Testis (tissue), 2 donors: ENCODE measurements at regions not wholly inside any gene's neighbourhood (a gene's known extent, or its start where the extent isn't known, plus 50 kb on each side); places are given as distances from the start of the nearest gene placed in this dataset.
"Not testable (repeated sequence)": the region's sequence is repeated elsewhere in the genome, so short reads cannot be mapped to it uniquely, and the experiment has no call there.

Experiments used
- DNase-seq: peaks from one replicate; pipeline ENCODE4 v3.0.0-alpha.2; 2019
- H3K27ac ChIP-seq, 2 donors: fragments of 200-600 bp; sonication (generic); one replicate each; pipeline ENCODE4 v1.5.1; 2019
- H3K27me3 ChIP-seq: fragments of 200-600 bp; sonication (generic); one replicate; pipeline ENCODE4 v1.5.1; 2019
- H3K36me3 ChIP-seq: fragments of 200-600 bp; sonication (generic); one replicate; pipeline ENCODE4 v1.5.1; 2017; ENCODE audit warnings: low read depth; ENCODE audit errors: missing control alignments
- H3K4me1 ChIP-seq: fragments of 200-600 bp; sonication (generic); one replicate; pipeline ENCODE4 v1.5.1; 2019
- H3K4me3 ChIP-seq, 2 donors: fragments of 200-600 bp; sonication (generic); one replicate each; pipeline ENCODE4 v1.5.1; 2017 to 2019
- H3K9me3 ChIP-seq: fragments of 200-600 bp; sonication (generic); one replicate; pipeline ENCODE4 v1.5.1; 2017
- POLR2A ChIP-seq: fragments of 450-650 bp; IDR thresholded peaks from one replicate; pipeline ENCODE4 v1.6.1; 2017; ENCODE audit warnings: antibody characterized with exemption, mild to moderate bottlenecking, moderate library complexity
- WGBS, 2 donors: methylation state at CpG; one replicate each; pipeline ENCODE4 v1.1.5; 2018; 5-methylcytosine and 5-hydroxymethylcytosine counted together
- intact Hi-C: fragments of 100-400 bp; cut with DNase I; formaldehyde crosslinking; loops from one replicate; pipeline ENCODE4 v1.15.1; 2023; ENCODE audit warnings: low total_unique reads
- TF ChIP-seq, protein P1 (sequence below), 3 experiments: fragments of 450-650 bp in 2 of 3; fragments of 200-600 bp in 1 of 3; sonication (generic) in 1 of 3; IDR thresholded peaks; one replicate each; pipeline ENCODE4 v1.5.1; 2016 to 2019; ENCODE audit warnings: antibody characterized with exemption in 3 of 3, mild to moderate bottlenecking in 2 of 3, moderate library complexity in 1 of 3

DNA sequence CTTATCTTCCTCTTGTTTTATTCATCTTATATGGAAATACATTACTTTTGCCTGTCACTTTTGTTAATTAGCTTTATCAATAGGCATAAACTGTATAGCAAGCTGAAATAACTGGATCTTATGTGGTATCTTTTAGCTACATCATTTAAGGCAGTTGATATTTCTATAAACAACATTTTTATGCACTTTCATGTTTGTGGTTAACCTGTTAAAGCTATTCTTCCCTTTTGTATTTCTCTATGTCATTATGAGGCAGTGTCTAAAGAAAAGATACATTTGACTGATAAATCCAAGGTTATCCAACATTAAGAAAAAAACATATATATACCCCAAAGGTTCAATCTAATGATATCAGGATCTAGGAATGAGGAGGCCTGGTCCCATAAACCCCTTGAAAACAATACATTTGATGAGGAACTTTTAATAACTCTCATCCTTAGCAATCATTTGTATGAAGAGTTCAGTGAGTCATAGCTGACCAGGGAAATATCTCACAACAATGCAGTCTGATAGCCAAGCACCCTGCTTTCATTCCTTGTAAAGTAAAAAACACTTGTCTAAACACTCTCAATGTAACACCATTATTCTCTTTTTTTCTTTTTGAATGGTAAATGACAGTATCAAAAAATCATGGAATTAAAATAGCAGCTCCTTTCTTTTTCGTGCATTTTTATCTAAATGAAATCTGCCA lies 300.9 kb downstream of the NEBL start:
- H3K27ac ChIP-seq: no peak overlapping the region
- no peaks in the 10 kb centered on the region for H3K36me3 ChIP-seq
- H3K4me3 ChIP-seq: no peak overlapping the region
- no peaks in the 10 kb centered on the region for H3K9me3 ChIP-seq
- TF ChIP-seq, protein P1, sequence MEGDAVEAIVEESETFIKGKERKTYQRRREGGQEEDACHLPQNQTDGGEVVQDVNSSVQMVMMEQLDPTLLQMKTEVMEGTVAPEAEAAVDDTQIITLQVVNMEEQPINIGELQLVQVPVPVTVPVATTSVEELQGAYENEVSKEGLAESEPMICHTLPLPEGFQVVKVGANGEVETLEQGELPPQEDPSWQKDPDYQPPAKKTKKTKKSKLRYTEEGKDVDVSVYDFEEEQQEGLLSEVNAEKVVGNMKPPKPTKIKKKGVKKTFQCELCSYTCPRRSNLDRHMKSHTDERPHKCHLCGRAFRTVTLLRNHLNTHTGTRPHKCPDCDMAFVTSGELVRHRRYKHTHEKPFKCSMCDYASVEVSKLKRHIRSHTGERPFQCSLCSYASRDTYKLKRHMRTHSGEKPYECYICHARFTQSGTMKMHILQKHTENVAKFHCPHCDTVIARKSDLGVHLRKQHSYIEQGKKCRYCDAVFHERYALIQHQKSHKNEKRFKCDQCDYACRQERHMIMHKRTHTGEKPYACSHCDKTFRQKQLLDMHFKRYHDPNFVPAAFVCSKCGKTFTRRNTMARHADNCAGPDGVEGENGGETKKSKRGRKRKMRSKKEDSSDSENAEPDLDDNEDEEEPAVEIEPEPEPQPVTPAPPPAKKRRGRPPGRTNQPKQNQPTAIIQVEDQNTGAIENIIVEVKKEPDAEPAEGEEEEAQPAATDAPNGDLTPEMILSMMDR (IDR thresholded peaks at IDR 0.05): no peak
- no peak for TF ChIP-seq POLR2A
- no peak for DNase-seq
- WGBS, 2 donors: 61 to 63% methylated on average over 1 of the region's 1 CpG
- intact Hi-C loops: no loop called here
- H3K27me3 ChIP-seq: no peaks in the 10 kb centered on the region
- H3K4me1 ChIP-seq: no peaks in the 10 kb centered on the region

DNA sequence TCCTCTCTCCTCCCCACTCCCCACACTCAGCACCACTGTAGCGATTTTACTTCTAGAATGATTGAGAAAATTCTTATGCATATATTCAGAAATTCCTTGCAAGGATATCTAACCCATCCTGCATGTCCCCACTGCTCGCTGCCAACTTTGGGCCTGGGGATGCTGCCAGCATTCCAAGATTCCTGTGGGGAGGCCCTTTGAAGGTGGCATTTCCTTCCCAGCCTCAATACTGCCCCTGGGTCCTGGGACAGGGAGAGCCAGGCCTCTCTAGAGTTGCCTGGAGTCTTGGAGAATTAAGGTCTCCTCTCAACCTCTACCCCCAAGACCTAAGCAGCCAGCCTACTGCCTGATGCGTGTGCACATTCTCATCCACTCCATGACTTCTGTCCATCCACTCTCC lies 303.5 kb downstream of the NEBL start:
- 87 to 99% methylated on average over 3 of the region's 3 CpGs for WGBS, 2 donors
- no peaks in the 10 kb centered on the region for H3K27me3 ChIP-seq
- H3K4me1 ChIP-seq: no peaks in the 10 kb centered on the region
- H3K27ac ChIP-seq: no peak overlapping the region
- intact Hi-C loops: no loop called here
- H3K4me3 ChIP-seq: no peak overlapping the region
- H3K36me3 ChIP-seq: no peaks in the 10 kb centered on the region
- no peak for DNase-seq
- no peaks in the 10 kb centered on the region for H3K9me3 ChIP-seq
- TF ChIP-seq, protein P1 (IDR thresholded peaks at IDR 0.05): no peak
- TF ChIP-seq POLR2A: no peak

DNA sequence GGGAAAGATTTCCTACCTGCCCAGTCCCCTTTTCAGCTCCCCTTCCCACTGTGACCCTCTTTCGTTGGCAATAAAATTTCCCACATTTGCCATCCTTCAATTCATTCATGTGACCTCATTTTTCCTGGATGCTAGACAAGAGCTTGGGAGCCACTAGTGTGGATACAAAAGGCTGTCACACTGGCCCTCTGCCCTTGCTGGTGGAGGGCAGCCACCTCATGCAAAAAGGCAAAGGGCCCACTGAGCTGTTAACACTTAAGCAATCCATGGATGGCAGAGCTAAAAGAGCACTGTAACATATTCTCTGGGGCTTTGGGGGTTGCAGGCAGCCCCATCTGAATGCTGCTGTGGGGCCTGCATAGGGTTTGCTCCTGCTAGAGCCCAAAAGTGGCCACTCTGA lies 315.1 kb downstream of the NEBL start:
- Histone ChIP-seq H3K4me1 (no peaks in the 10 kb centered on the region), H3K27ac (no peak overlapping the region), H3K4me3 (no peak overlapping the region), H3K36me3 (no peaks in the 10 kb centered on the region), H3K27me3 (no peaks in the 10 kb centered on the region), H3K9me3 (no peaks in the 10 kb centered on the region)
- TF ChIP-seq, protein P1 (IDR thresholded peaks at IDR 0.05): no peak
- no peak for TF ChIP-seq POLR2A
- WGBS, 2 donors: 95% methylated on average over 1 of the region's 1 CpG
- intact Hi-C loops: no loop called here
- no peak for DNase-seq

DNA sequence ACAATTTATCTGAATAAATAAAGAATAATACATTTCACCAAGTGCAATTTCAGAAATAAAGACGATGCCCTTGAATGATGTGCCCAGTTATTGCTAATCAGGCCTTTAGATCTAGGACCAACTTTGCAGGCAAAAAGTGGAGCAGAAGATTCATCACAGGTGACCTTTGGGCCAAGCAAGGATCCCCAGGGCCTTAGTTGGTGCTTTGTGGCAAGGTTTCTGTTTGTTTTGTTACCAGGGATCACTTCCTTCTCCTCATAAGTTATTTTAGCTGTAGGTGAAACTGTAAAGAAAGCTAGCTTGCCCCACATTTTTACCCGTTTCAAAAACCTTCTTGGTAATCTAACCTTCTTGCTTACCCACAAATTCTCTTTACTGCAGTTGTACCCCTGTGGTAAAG lies 323.2 kb downstream of the NEBL start:
- 85 to 88% methylated on average over 2 of the region's 2 CpGs for WGBS, 2 donors
- Histone ChIP-seq H3K36me3 (no peaks in the 10 kb centered on the region), H3K4me3 (no peak overlapping the region), H3K27ac (no peak overlapping the region), H3K9me3 (no peaks in the 10 kb centered on the region), H3K4me1 (no peaks in the 10 kb centered on the region), H3K27me3 (no peaks in the 10 kb centered on the region)
- intact Hi-C loops: no loop called here
- no peak for TF ChIP-seq POLR2A
- TF ChIP-seq, protein P1 (IDR thresholded peaks at IDR 0.05): no peak
- no peak for DNase-seq

DNA sequence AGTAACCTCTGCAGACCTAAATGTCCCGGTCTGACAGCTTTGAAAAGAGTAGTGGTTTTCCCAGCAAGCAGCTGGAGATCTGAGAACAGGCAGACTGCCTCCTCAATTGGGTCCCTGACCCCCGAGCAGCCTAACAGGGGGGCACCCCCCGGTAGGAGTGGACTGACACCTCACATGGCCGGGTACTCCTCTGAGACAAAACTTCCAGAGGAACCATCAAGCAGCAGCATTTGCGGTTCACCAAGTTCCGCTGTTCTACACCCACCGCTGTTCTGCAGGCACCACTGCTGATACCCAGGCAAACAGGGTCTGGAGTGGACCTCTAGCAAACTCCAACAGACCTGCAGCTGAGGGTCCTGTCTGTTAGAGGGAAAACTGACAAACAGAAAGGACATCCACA lies 341.1 kb downstream of the NEBL start:
- H3K4me3 ChIP-seq, H3K27ac ChIP-seq, H3K4me1 ChIP-seq, H3K27me3 ChIP-seq, DNase-seq, intact Hi-C loops, H3K9me3 ChIP-seq, H3K36me3 ChIP-seq: not testable (repeated sequence)
- WGBS, 2 donors: 85 to 96% methylated on average over 4 to 7 of the region's 7 CpGs
